ENCODE measurements at regions not wholly inside any gene's neighbourhood (a gene's known extent, or its start where the extent isn't known, plus 50 kb on each side); places are given as distances from the start of the nearest gene placed in this dataset.

GRCh38 chr12:111028830-111029229 is 108.5 kb upstream of the MYL2 start:
- TF ChIP-seq CTCF (IDR thresholded peaks at IDR 0.05) (no peak), EZH2 (IDR thresholded peaks at IDR 0.05; ENCODE audit: borderline replicate concordance, insufficient read depth, low read depth, low read length, poor library complexity, severe bottlenecking) (no peak)
- Histone ChIP-seq H3K4me1 (ENCODE audit: control insufficient read depth in 2 of 2, insufficient read depth in 2 of 2, low read length in 2 of 2) (peaks cover 6 to 7% of the 10 kb centered on the region in 2 donors), H3K4me3 (ENCODE audit: control extremely low read depth in 1 of 5, extremely low read depth in 1 of 5, insufficient read depth in 1 of 5, low read depth in 2 of 5, low read length in 4 of 5) (no peak overlapping the region), H3K9me3 (ENCODE audit: control extremely low read depth in 1 of 3, control insufficient read depth in 2 of 3, insufficient read depth in 1 of 3, low read length in 2 of 3) (no peaks in the 10 kb centered on the region), H3K4me2 (replicated peaks; ENCODE audit: low read depth, low read length, poor library complexity, severe bottlenecking) (no peak overlapping the region), H3K9ac (ENCODE audit: low read length) (no peak overlapping the region), H3K27me3 (replicated peaks in 1 of 4; ENCODE audit: control extremely low read depth in 1 of 4, control insufficient read depth in 3 of 4, insufficient read depth in 4 of 4, low read length in 3 of 4) (peaks cover 0 to 41% (median 29%) of the 10 kb centered on the region in 4 experiments), H3K79me2 (ENCODE audit: control insufficient read depth, insufficient read depth, low read length) (no peaks in the 10 kb centered on the region), H3K27ac (ENCODE audit: low read length in 2 of 2) (no peak overlapping the region), H3K36me3 (replicated peaks in 1 of 2; ENCODE audit: control extremely low read depth in 1 of 2, control insufficient read depth in 1 of 2, extremely low read depth in 1 of 2, insufficient read depth in 2 of 2, low read length in 1 of 2) (no peaks in the 10 kb centered on the region), H2AFZ (ENCODE audit: insufficient read depth, low read depth, low read length, poor library complexity, severe bottlenecking) (no peak overlapping the region), H4K20me1 (ENCODE audit: control insufficient read depth, insufficient read depth, low read length, poor library complexity, severe bottlenecking) (no peaks in the 10 kb centered on the region)
- POLR2A ChIA-PET = no interaction called here
- ATAC-seq (ENCODE audit: low read depth) = no peak
- Mint-ChIP-seq H3K27me3 (peaks cover 72% of the 10 kb centered on the region), H3K9me3 (ENCODE audit: insufficient read depth) (no peaks in the 10 kb centered on the region), H3K27ac (no peak overlapping the region), H3K4me3 (no peak overlapping the region), H3K4me1 (peaks cover 1% of the 10 kb centered on the region)
- WGBS (ENCODE audit: insufficient coverage) = 92% methylated on average over 1 of the region's 2 CpGs
- intact Hi-C loops (cut with micrococcal nuclease) = no loop called here
- DNase-seq = no peak
- CTCF ChIA-PET = no interaction called here

- Histone ChIP-seq H3K9me3 (ENCODE audit: control extremely low read depth in 1 of 3, control insufficient read depth in 2 of 3, insufficient read depth in 1 of 3, low read length in 2 of 3) (no peaks in the 10 kb centered on the region), H3K4me2 (replicated peaks; ENCODE audit: low read depth, low read length, poor library complexity, severe bottlenecking) (no peak overlapping the region), H3K27ac (ENCODE audit: low read length in 2 of 2) (no peak overlapping the region), H2AFZ (ENCODE audit: insufficient read depth, low read depth, low read length, poor library complexity, severe bottlenecking) (no peak overlapping the region), H3K4me1 (ENCODE audit: control insufficient read depth in 2 of 2, insufficient read depth in 2 of 2, low read length in 2 of 2) (no peaks in the 10 kb centered on the region), H3K79me2 (ENCODE audit: control insufficient read depth, insufficient read depth, low read length) (no peaks in the 10 kb centered on the region), H3K4me3 (ENCODE audit: control extremely low read depth in 1 of 5, extremely low read depth in 1 of 5, insufficient read depth in 1 of 5, low read depth in 2 of 5, low read length in 4 of 5) (no peak overlapping the region), H3K36me3 (replicated peaks in 1 of 2; ENCODE audit: control extremely low read depth in 1 of 2, control insufficient read depth in 1 of 2, extremely low read depth in 1 of 2, insufficient read depth in 2 of 2, low read length in 1 of 2) (no peaks in the 10 kb centered on the region), H3K27me3 (replicated peaks in 1 of 4; ENCODE audit: control extremely low read depth in 1 of 4, control insufficient read depth in 3 of 4, insufficient read depth in 4 of 4, low read length in 3 of 4) (peaks cover 0 to 30% (median 22%) of the 10 kb centered on the region in 4 experiments), H4K20me1 (ENCODE audit: control insufficient read depth, insufficient read depth, low read length, poor library complexity, severe bottlenecking) (no peaks in the 10 kb centered on the region), H3K9ac (ENCODE audit: low read length) (no peak overlapping the region)
- Mint-ChIP-seq H3K27me3 (peaks cover 77% of the 10 kb centered on the region), H3K27ac (no peak overlapping the region), H3K9me3 (ENCODE audit: insufficient read depth) (no peaks in the 10 kb centered on the region), H3K4me3 (no peak overlapping the region), H3K4me1 (no peaks in the 10 kb centered on the region)
- WGBS (ENCODE audit: insufficient coverage) = no CpG with 5 or more reads among the region's 3 CpGs
- TF ChIP-seq CTCF (IDR thresholded peaks at IDR 0.05) = no peak
- TF ChIP-seq EZH2 (IDR thresholded peaks at IDR 0.05; ENCODE audit: borderline replicate concordance, insufficient read depth, low read depth, low read length, poor library complexity, severe bottlenecking) = no peak
- POLR2A ChIA-PET = interaction anchor here (0.5 kb wide), 1 partner anchor 11 kb away, joined by 7 read pairs; no protein-coding TSS in a partner anchor
- intact Hi-C loops (cut with micrococcal nuclease) = no loop called here
- no peak for DNase-seq
- ATAC-seq (ENCODE audit: low read depth) = no peak
- CTCF ChIA-PET = interaction anchor here (0.5 kb wide), 1 partner anchor 36 kb away, joined by 4 read pairs; no protein-coding TSS in a partner anchor
Observed at GRCh38 chr12:111027431-111027830, 107.1 kb upstream of the MYL2 start.
